ENCODE measurements at regions not wholly inside any gene's neighbourhood (a gene's known extent, or its start where the extent isn't known, plus 50 kb on each side); places are given as distances from the start of the nearest gene placed in this dataset.
"Not testable (repeated sequence)": the region's sequence is repeated elsewhere in the genome, so short reads cannot be mapped to it uniquely, and the experiment has no call there.

- DNase-seq (no peak), ATAC-seq (peak; percentile 53)
- Mint-ChIP-seq H3K4me1 (peaks cover 4% of the 10 kb centered on the region), H3K27me3 (no peaks in the 10 kb centered on the region), H3K4me3 (no peak overlapping the region), H3K9me3 (peaks cover 11 to 14% of the 10 kb centered on the region in 2 donors), H3K27ac (no peak overlapping the region)
Measured at GRCh38 chr3:101913168-101913567, 63.9 kb downstream of the NFKBIZ start.

- Mint-ChIP-seq H3K4me1 (peaks cover 17% of the 10 kb centered on the region), H3K9me3 (peaks cover 27 to 40% of the 10 kb centered on the region in 2 donors)
- not testable (repeated sequence) for ATAC-seq, DNase-seq, H3K27me3 Mint-ChIP-seq, H3K4me3 Mint-ChIP-seq, H3K27ac Mint-ChIP-seq
Measured at GRCh38 chr3:101917761-101918160, 68.4 kb downstream of the NFKBIZ start.

- ATAC-seq, DNase-seq, H3K27me3 Mint-ChIP-seq: not testable (repeated sequence)
- Mint-ChIP-seq H3K4me1 (peaks cover 46% of the 10 kb centered on the region), H3K4me3 (peak overlapping the region in 1 of 2 donors; percentile 39), H3K27ac (peak overlapping the region in 1 of 2 donors; percentile 49), H3K9me3 (peaks cover 22 to 36% of the 10 kb centered on the region in 2 donors)
Measured at GRCh38 chr3:101922151-101922725, 72.9 kb downstream of the NFKBIZ start.

GRCh38 chr3:101924621-101925020 lies 75.3 kb downstream of the NFKBIZ start:
- not testable (repeated sequence) for H3K27me3 Mint-ChIP-seq, H3K27ac Mint-ChIP-seq, DNase-seq
- ATAC-seq: peak; percentile 54
- Mint-ChIP-seq H3K9me3 (peaks cover 3 to 22% of the 10 kb centered on the region in 2 donors), H3K4me1 (peaks cover 42% of the 10 kb centered on the region), H3K4me3 (peak overlapping the region in 1 of 2 donors; percentile 9)

- Mint-ChIP-seq H3K9me3 (peaks cover 0 to 17% of the 10 kb centered on the region in 2 donors), H3K4me1 (peaks cover 42% of the 10 kb centered on the region), H3K27ac (peak overlapping the region in 1 of 2 donors; percentile 56)
- H3K4me3 Mint-ChIP-seq, H3K27me3 Mint-ChIP-seq: not testable (repeated sequence)
- peak; percentile 66 for ATAC-seq
- DNase-seq: peak in 1 of 2 donors; percentile 53
Measured at GRCh38 chr3:101925124-101925523, 75.8 kb downstream of the NFKBIZ start.

- no peak overlapping the region for H3K4me3 Mint-ChIP-seq
- no peaks in the 10 kb centered on the region for H3K27me3 Mint-ChIP-seq
- no peak for ATAC-seq
- no peak for DNase-seq
- H3K9me3 Mint-ChIP-seq: peaks cover 0 to 13% of the 10 kb centered on the region in 2 donors
- H3K27ac Mint-ChIP-seq: no peak overlapping the region
- H3K4me1 Mint-ChIP-seq: peaks cover 42% of the 10 kb centered on the region
Measured at GRCh38 chr3:101925564-101925963, 76.2 kb downstream of the NFKBIZ start.

GRCh38 chr3:101926594-101927105 lies 77.3 kb downstream of the NFKBIZ start:
- Mint-ChIP-seq H3K27ac (no peak overlapping the region), H3K4me1 (peaks cover 40% of the 10 kb centered on the region), H3K27me3 (no peaks in the 10 kb centered on the region), H3K9me3 (peaks cover 0 to 5% of the 10 kb centered on the region in 2 donors), H3K4me3 (no peak overlapping the region)
- ATAC-seq (no peak), DNase-seq (no peak)

- Mint-ChIP-seq H3K4me1 (peaks cover 36% of the 10 kb centered on the region), H3K27me3 (peaks cover 15% of the 10 kb centered on the region), H3K4me3 (no peak overlapping the region), H3K9me3 (no peaks in the 10 kb centered on the region), H3K27ac (no peak overlapping the region)
- no peak for DNase-seq
- ATAC-seq: no peak
Measured at GRCh38 chr3:101928890-101929289, 79.6 kb downstream of the NFKBIZ start.

GRCh38 chr3:101931081-101931480 lies 81.8 kb downstream of the NFKBIZ start:
- DNase-seq (no peak), ATAC-seq (no peak)
- H3K27me3 Mint-ChIP-seq: peaks cover 15% of the 10 kb centered on the region

GRCh38 chr3:101932326-101933068 lies 83.2 kb downstream of the NFKBIZ start:
- H3K27ac Mint-ChIP-seq: peak overlapping the region in 1 of 2 donors; percentile 23
- H3K9me3 Mint-ChIP-seq: no peaks in the 10 kb centered on the region
- H3K27me3 Mint-ChIP-seq: peaks cover 15% of the 10 kb centered on the region
- DNase-seq (no peak), ATAC-seq (no peak)
- peaks cover 34% of the 10 kb centered on the region for H3K4me1 Mint-ChIP-seq
- H3K4me3 Mint-ChIP-seq: no peak overlapping the region

More at GRCh38 chr3:101931081-101931480, 81.8 kb downstream of the NFKBIZ start:
- Mint-ChIP-seq H3K27ac (no peak overlapping the region), H3K4me3 (no peak overlapping the region), H3K4me1 (peaks cover 25% of the 10 kb centered on the region), H3K9me3 (no peaks in the 10 kb centered on the region)

- Mint-ChIP-seq H3K4me1 (peaks cover 37% of the 10 kb centered on the region), H3K27ac (peak overlapping the region; percentile 93 to 95), H3K27me3 (peaks cover 15% of the 10 kb centered on the region), H3K9me3 (no peaks in the 10 kb centered on the region), H3K4me3 (peak overlapping the region; percentile 65 to 67)
- peak; percentile 91 for ATAC-seq
- peak; percentile 14 to 45 for DNase-seq
Measured at GRCh38 chr3:101936419-101937356, 87.4 kb downstream of the NFKBIZ start.

- Mint-ChIP-seq H3K4me1 (peaks cover 38% of the 10 kb centered on the region), H3K27ac (no peak overlapping the region), H3K9me3 (no peaks in the 10 kb centered on the region), H3K4me3 (no peak overlapping the region), H3K27me3 (peaks cover 3% of the 10 kb centered on the region)
- ATAC-seq (peak; percentile 40), DNase-seq (no peak)
Measured at GRCh38 chr3:101938262-101938847, 89.0 kb downstream of the NFKBIZ start.

- H3K4me3 Mint-ChIP-seq: no peak overlapping the region
- H3K27me3 Mint-ChIP-seq: no peaks in the 10 kb centered on the region
- DNase-seq: no peak
- no peak overlapping the region for H3K27ac Mint-ChIP-seq
- no peaks in the 10 kb centered on the region for H3K9me3 Mint-ChIP-seq
- peaks cover 44% of the 10 kb centered on the region for H3K4me1 Mint-ChIP-seq
- no peak for ATAC-seq
Measured at GRCh38 chr3:101939361-101940049, 90.2 kb downstream of the NFKBIZ start.

- no peaks in the 10 kb centered on the region for H3K9me3 Mint-ChIP-seq
- DNase-seq (peak in 1 of 2 donors; percentile 30), ATAC-seq (peak; percentile 14)
- H3K4me1 Mint-ChIP-seq: peaks cover 46% of the 10 kb centered on the region
- H3K27me3 Mint-ChIP-seq: no peaks in the 10 kb centered on the region
- H3K27ac Mint-ChIP-seq: no peak overlapping the region
- H3K4me3 Mint-ChIP-seq: no peak overlapping the region
Measured at GRCh38 chr3:101940521-101941317, 91.4 kb downstream of the NFKBIZ start.
